HG03520 (cell line): ENCODE measurements at regions not wholly inside any gene's neighbourhood (a gene's known extent, or its start where the extent isn't known, plus 50 kb on each side); places are given as distances from the start of the nearest gene placed in this dataset.
"Not testable (repeated sequence)": the region's sequence is repeated elsewhere in the genome, so short reads cannot be mapped to it uniquely, and the experiment has no call there.

Source experiments
- ATAC-seq: cut with Tn5 transposase; IDR thresholded peaks from one replicate; pipeline ENCODE4 v1.9.1; 2021; ENCODE audit warnings: mild to moderate bottlenecking, moderate library complexity; ENCODE audit not compliant: unreplicated experiment

DNA sequence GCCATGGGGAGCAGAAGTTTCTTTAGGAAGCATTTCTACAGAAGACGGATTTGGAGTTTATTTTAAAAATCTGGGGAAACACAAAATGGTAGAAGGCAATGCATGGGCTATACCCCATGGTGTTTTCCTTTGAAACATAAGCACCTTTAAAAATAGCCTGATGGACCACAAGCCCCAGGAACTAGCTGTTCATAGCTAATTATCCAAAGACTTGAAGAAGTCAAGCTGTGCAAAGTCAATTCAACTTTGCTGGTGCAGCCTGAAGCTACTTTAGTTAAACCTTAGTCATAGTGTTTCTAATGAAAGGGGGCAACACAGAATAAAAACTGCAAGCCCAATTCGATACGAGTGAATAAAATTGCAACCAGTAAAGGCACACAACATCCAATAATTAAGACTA, 732.5 kb downstream of the GALC start:
- no peak for ATAC-seq

DNA sequence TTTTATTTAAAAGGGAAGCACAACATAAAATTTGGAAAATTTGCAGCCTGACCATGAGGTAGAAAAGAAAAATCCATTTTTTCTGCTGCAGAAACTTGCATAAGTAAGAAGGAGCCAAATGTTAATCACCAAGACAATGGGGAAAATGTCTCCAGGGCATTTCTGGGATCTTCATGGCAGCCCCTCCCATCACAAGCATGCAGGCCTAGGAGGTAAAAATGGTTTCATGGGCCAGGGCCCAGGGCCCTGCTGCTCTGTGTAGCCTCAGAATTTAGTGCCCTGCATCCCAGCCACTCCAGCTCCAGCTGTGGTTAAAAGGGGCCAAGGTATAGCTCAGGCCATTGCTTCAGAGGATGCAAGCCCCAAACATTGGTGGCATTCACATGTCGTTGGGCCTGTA, 735.6 kb downstream of the GALC start:
- ATAC-seq, result no peak

DNA sequence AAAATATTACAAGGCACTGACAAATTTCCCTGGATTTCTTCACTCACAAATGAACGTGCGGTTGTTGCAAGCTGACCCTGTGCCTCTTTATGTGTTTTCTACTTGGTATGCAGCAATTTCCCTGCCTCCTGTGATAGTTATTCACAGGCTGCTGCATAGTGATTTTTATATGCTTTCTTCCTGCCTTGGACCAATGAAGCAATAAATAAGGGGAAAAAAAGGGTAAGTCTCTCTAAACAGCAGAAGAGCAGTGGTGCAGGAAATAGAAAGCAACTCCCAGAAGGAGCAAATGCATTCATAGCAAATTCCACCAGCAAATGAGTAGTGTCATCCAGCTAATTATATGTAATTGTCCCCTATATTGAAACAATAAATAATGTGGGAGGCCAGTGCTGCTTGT, 737.9 kb downstream of the GALC start:
- ATAC-seq, result no peak

DNA sequence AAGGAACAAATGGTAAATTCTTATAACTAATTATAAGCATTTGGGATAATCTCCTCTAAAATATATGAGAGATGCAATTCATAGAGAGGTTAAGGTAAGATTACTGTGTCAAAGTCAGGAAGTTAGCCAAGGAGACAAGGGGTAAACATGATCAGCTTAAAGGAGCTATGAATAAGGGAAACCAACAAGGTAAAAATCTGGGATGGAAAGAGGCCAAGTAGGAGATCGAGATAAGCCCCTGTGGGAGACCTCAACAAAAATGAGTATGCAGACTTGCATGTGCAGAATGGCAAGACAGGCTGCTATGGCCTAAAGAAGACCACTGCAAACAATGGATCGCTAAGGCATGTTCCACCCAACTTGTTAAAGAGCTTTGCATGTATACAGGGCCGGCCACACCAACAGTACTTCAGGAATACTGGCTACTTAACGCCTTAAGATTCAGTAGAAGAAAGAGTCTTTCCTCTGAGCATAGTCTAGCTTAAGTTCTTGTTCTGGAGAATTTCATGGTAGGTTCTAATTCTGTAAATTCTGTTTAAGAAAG, 738.6 kb downstream of the GALC start:
- ATAC-seq, result no peak

DNA sequence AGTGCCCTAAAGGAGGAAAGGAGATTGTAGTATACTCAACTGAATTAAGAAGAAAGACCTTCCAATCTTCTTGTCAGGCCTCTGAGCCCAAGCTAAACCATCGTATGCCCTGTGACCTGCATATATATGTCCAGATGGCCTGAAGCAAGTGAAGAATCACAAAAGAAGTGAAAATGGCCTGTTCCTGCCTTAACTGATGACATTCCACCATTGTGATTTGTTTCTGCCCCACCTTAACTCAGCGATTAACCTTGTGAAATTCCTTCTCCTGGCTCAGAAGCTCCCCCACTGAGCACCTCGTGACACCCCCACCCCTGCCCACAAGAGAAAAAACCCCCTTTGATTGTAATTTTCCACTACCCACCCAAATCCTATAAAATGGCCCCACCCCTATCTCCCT, 739.2 kb downstream of the GALC start:
- not testable (repeated sequence) for ATAC-seq

DNA sequence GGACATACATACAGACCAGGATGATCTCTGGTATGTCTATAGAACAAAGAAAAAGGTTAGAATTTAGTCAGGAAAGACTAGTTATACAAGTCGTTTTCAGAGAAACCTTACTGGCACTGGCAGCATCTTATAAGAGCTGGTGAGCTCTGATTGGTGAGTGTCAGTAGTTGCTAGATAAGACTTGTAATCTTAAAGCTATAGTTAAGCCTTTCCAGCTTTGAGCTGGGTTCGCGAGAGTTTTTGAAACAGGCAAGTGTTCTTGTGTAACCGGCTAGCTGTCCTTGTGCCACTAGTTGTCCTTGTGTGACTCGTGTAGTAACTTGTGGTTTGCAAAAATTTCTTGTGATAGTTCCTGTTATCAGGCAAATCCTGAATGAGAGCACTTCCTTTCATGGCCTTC, 740.9 kb downstream of the GALC start:
- no peak for ATAC-seq

DNA sequence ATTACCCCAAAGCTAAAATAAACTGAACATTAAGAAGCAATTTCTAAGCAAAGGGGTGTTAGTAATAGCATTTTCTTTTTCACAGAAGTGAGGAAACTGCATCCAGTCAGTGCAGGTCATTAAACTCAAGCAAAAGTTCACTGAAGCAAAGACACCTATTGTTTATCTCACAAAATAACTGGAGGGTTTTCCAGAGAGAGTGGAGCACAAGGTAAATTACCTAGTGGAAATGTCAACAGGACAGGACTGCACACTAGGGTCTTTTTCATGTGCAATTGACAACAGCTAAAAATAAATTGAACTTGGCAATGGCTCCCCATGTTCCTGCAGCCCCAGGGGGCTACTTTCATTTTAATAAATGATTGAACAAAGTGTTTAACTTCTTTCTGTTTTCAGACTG, 742.0 kb downstream of the GALC start:
- ATAC-seq, result no peak

DNA sequence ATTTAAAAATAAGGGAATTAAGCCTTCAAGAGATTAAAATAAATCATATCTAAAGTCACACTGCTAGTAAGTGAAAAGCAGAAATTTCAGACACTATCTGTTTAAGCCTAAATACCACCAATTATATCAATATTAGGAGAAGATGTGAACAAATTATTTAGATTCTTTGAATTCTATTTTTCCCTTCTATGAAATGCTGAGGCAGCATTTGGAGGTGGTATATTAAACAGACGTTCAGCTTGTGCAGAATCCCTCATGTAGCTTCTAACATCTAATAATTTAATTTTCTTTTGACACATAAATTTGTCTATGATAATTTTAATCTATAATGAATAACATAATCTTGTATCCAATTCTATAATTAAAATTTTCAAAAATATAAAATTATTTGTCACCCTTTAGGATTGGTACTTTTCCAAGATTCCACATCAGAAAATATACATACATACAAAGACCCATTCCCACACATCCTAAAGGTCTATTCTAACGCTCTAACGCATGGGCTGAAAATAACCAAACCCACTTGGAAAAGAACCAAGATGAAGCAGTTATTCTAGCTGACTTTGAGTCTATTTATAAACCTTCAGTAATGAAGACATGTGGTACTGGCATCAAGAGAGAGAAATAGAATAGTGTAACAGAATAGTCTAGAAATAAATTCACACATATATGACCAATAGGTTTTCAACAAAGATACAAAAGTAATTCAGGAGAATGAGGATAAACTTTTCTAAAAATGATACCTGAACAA, 751.8 kb downstream of the GALC start:
- ATAC-seq, result no peak

DNA sequence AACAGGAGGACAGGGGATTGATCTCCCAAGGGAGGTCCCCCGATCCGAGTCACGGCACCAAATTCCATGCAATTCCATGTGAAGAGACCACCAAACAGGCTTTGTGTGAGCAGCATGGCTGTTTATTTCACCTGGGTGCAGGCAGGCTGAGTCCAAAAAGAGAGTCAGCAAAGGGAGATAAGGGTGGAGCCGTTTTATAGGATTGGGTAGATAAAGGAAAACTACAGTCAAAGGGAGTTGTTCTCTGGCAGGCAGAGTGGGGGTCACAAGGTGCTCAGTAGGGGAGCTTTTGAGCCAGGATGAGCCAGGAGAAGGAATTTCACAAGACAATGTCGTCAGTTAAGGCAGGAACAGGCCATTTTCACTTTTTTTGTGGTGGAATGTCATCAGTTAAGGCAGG, 752.7 kb downstream of the GALC start:
- ATAC-seq, result not testable (repeated sequence)

DNA sequence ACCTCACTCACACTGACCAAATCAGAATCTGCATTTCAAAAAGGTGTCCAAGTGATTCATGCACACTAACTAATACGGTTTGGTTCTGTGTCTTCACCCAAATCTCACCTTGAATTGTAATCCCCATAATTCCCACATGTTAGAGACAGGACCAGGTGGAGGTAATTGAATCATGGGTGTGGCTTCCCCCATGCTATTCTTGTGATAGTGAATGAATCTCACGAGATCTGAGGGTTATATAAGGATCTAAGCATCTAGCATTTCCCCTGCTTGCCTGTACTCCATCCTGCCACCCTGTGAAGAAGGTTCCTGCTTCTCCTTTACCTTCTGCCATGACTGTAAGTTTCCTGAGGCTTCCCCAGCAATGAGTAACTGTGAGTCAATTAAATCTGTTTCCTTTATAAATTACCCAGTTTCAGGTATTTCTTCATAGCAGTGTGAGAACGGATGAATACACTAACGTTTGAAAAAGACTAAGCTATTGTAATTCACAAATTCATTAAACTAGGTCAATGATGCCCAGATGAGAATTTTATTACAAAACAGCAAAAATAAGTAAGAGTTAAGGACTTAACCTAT, 759.1 kb downstream of the GALC start:
- ATAC-seq, result no peak

DNA sequence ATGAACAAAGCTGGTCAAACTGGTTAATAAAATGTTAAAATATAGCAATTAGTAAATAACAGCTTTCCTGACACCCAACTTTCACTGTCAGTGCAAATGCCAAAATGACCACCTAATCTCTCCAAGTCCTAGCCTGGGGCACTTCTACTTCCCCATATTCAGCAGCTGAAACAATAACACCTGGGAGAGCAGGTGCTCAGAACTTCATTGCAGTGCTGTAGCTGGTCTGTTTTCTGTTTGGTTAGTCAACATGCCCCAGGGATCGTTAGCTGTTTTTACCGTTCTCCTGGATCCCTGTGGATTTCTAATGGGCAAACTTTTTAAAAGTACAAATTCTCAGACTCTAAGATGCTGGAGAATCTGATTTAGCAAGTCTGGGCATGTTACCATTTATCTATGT, 759.7 kb downstream of the GALC start:
- ATAC-seq, result no peak

DNA sequence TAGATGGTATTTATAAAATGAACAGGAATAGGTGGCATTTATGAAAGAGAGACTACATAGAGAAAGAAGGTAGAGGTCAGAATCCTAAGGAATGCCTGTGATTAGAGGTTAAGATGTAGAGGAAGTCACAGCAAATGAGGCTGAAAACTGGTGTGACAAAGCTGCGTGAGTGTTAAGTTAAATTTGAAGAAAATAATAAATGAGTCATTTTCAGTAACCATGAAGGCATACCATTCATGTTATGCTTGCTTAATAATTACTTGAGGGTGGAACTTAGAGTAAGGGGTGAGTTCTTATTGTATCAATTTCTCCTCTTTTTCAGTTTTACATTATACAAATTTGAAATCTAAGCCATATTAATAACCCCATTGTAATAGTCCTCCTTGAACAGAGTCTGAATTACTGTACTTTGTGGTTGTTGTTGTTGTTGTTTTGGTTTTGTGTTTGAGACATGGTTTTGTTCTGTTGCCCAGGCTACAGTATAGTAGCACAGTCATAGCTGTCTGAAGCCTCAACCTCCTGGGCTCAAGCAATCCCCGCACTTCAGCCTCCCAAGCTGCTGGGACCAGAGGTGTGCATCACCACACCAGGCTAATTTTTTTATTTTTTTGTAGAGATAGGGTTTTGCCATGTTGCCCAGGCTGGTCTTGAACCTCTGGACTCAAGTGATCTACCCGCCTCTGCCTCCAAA, 761.5 kb downstream of the GALC start:
- no peak for ATAC-seq

DNA sequence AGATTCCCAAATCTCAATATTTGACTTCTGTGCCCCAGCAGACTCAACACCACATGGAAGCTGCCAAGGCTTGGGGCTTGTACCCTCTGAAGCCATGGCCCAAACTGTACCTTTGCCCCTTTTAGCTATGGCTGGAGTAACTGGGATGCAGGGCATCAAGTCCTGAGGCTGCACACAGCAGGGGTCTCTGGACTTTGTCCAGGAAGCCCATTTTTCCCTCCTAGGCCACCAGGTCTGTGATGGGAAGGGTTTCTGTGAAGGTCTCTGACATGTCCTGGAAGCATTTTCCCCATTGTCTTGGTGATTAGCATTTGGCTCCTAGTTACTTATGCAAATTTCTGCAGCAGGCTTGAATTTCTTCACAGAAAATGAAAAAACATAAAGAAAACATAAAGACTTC, 762.3 kb downstream of the GALC start:
- ATAC-seq, result no peak

DNA sequence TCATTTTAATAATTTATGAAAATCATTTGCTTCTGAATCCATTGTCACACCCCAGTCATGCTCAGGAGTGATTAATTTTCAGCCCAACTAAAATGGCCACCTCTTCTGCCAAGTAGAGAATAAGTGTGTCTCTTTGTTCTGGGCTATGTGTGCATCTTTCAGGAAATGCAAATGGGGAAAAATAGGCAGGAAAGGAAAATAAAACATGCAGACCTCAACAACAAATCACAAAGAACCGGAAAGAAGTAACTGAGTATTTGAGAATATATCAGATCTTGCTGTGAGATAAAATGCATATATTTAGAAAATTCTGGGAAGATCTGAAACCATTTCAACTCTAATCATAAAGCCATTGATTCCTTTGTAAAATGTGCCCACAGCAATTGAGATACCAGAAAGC, 763.9 kb downstream of the GALC start:
- no peak for ATAC-seq

DNA sequence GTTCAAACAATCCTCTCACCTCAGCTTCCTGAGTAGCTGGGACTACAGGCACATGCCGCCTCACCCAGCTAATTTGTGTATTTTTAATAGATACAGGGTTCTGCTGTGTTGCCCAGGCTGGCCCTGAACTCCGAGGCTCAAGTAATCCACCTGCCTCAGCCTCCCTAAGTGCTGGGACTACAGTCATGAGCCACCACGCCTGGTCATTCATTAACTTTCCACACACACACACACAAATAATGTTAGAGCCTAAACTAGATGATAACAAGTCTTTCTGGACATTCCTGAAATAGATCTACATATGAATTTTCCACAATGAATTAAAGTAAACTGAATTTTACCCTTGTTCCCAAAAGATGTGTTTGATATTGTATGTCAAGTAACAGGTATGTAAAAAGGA, 776.0 kb downstream of the GALC start:
- no peak for ATAC-seq

DNA sequence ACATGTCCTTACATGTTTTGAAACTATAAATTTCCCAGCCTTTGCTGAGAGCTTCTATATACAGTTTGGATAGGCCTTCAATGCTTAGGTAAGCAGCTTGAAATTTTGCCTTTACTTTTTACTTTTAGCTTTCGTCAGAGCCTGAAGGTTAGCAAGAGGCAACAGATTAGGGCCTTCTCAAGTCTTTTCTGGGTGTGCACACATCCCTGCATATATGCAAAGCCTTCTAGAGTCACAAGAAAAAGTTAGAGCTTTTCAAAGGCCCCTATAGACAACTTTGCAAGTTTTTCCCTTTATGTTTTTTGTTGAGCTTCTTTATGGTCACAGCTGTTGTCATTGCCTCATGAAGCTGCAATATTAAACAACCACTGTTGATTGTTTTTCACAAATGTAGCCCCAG, 778.4 kb downstream of the GALC start:
- no peak for ATAC-seq

DNA sequence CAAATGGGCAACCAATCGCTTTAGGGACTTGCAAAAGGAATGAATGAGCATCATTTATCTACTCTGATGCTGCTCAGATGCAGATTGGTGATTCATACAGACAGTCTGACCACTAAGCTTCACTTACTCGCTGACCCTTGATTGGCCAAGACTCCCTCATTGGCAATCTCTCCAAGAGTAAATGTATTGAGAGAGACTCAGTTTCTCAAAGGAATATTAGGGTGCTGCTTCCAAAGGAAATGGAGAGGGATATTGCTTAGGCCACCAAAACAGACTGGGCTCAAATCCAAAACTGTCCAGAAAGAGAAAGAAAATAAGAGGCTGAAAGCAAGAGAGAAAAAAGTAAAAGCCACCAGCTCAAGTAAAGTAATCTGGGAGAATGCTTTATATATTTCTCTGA, 785.2 kb downstream of the GALC start:
- ATAC-seq, result no peak

DNA sequence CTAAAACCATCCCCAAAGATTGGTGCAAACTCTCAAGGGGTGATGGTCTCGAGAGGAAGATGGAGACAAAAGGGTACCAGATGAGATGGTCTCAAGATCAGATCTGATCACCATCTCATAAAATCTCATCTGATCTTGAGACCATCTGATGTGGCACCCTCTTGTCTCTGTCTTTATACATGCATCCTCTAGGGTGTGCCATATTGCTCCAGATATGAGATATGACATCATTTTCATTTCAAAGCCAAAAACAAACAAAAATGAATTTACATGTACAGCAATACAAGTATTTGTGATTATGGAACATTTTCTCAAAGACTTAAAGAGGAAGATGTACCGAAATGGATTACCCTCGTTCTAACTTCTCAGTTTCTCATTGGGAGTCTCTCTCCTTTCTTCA, 787.2 kb downstream of the GALC start:
- no peak for ATAC-seq

DNA sequence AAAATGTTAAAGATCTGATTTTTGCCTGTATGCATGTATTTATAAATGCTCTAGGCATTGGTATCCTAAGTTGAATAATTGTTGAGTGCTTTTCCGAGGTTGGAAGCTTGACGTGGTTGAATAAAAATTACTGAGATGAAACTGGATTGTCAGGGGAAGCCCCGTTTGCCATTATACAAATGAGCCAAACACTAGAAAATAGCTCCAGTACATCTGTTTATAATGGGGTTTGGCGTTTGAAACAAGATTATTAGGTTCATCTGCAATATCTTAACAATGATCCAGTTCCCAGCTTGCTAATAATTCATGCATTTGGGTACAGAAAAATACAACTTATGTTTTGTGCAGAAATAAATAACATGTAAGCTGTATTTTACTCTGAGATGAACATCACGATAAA, 789.6 kb downstream of the GALC start:
- no peak for ATAC-seq

DNA sequence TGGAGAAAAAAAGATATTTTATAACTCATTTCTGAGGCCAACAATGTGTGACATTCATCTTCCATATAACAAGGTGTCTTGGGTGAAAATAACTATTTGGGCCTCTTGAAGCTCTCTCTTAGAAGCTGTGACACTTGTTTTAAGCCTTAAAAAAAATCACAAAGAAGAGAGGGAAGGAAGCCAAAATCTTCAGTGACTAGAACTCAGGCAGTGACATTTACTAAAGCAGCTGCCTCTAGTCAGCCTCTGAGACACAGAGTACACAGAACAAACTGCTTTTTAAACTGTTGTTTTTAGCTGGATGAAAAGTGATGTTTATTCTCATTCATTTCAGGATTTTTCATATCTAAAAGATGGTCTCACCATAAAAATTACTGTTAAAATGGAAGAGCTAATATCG, 793.6 kb downstream of the GALC start:
- no peak for ATAC-seq

DNA sequence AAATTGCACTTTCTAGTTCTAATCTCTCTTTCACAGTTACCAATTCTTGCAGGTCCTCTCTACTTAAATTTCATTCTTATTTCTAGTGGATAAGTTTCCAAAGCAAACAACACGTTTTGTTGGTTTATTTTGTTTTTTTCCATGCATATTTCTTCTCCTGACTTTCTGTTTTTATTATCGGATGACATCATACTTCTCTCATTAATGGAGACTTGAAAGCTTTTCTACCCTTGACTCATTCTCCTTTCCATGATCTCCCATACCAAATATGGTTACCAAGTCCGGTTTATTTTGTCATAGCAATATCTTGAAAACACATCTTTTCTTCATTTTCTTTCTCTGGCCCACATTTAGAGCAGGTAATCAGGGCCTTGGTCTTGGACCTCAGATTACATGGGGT, 796.5 kb downstream of the GALC start:
- no peak for ATAC-seq

DNA sequence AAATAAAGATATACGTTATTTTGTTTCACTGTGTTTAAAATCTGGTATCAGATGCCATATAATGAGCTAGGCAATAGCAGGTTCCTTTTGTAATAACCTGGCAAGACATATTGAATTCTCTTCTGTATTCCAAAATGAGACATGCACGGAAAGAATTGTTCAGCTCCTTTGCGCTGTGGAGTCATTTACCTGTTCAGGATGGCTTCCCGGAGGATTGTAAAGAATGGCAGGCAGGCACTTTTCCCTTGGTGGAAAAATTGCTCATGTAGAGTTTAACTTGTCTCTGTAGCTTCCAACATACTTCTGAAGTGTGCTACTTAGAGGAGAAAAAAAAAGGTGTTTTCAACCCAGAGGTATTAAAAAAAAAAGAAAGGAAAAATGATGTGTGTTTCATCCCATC, 805.2 kb downstream of the GALC start:
- no peak for ATAC-seq
